AG04450 (cell line): ENCODE measurements at regions not wholly inside any gene's neighbourhood (a gene's known extent, or its start where the extent isn't known, plus 50 kb on each side); places are given as distances from the start of the nearest gene placed in this dataset.

Experiments used
- CTCF ChIA-PET: fragments of 300-600, 350-600 bp; formaldehyde crosslinking; extraction: SDS; loops from one replicate; lab custom pipeline; 2022; ENCODE audit warnings: antibody characterized with exemption, inconsistent platforms; lab: Charles Lee
- POLR2A ChIA-PET: fragments of 350-600 bp; formaldehyde crosslinking; extraction: SDS; loops from one replicate; lab custom pipeline; 2021; ENCODE audit warnings: antibody characterized with exemption, inconsistent platforms; lab: Yijun Ruan, JAX
- DNase-seq: peaks from one replicate; pipeline ENCODE4 v3.0.0-alpha.2; 2011; ENCODE audit warnings: low read depth, low spot score
- H3K27ac ChIP-seq: one replicate; pipeline ENCODE4 v1.5.1; 2012; ENCODE audit warnings: low read depth, low read length, control low read depth
- H3K27me3 ChIP-seq: one replicate; pipeline ENCODE4 v1.6.0; 2012; ENCODE audit warnings: low read length; ENCODE audit not compliant: control insufficient read depth, insufficient read depth
- H3K4me3 ChIP-seq: 2 replicates; pipeline ENCODE4 v1.5.1; 2011; ENCODE audit warnings: mild to moderate bottlenecking, low read depth, low read length, control low read depth
- H3K9me3 ChIP-seq: 2 replicates; pipeline ENCODE4 v1.5.1; 2012; ENCODE audit warnings: low read length; ENCODE audit not compliant: control insufficient read depth, insufficient read depth
- TF ChIP-seq, protein P1 (sequence below): IDR thresholded peaks from 2 replicates; pipeline ENCODE4 v1.5.1; 2011; ENCODE audit warnings: low read depth, low read length, control low read depth, inconsistent platforms

DNA sequence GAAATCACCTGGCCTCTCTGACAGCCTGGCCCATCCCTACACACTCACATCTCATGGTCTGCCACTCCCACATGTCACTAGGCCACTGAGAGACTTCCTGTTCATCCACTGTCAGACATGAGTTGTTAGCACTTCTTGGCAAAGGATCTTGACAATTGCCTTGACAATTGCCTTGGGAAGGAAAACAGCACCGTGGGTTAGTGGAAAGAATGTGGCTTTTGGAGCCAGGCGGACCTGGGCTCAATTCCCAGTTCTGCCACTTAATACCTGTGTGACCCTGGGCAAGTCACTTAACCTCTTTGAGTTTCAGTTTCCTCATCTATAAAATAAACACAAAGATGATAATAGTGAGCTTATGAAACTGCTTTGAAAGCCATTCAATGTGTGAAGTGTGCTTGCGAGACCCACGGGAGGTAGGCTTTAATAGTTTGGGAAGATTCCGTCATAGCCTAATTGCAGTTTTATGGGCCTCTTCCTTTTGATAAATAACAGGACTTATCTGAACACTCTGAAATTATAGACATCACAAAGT is 250.4 kb downstream of the C12orf75 start:
- Histone ChIP-seq H3K27ac (no peak overlapping the region), H3K27me3 (peaks cover 4% of the 10 kb centered on the region), H3K9me3 (no peaks in the 10 kb centered on the region), H3K4me3 (no peak overlapping the region)
- CTCF ChIA-PET: no interaction called here
- POLR2A ChIA-PET: no interaction called here
- no peak for DNase-seq
- TF ChIP-seq, protein P1, sequence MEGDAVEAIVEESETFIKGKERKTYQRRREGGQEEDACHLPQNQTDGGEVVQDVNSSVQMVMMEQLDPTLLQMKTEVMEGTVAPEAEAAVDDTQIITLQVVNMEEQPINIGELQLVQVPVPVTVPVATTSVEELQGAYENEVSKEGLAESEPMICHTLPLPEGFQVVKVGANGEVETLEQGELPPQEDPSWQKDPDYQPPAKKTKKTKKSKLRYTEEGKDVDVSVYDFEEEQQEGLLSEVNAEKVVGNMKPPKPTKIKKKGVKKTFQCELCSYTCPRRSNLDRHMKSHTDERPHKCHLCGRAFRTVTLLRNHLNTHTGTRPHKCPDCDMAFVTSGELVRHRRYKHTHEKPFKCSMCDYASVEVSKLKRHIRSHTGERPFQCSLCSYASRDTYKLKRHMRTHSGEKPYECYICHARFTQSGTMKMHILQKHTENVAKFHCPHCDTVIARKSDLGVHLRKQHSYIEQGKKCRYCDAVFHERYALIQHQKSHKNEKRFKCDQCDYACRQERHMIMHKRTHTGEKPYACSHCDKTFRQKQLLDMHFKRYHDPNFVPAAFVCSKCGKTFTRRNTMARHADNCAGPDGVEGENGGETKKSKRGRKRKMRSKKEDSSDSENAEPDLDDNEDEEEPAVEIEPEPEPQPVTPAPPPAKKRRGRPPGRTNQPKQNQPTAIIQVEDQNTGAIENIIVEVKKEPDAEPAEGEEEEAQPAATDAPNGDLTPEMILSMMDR: no peak

DNA sequence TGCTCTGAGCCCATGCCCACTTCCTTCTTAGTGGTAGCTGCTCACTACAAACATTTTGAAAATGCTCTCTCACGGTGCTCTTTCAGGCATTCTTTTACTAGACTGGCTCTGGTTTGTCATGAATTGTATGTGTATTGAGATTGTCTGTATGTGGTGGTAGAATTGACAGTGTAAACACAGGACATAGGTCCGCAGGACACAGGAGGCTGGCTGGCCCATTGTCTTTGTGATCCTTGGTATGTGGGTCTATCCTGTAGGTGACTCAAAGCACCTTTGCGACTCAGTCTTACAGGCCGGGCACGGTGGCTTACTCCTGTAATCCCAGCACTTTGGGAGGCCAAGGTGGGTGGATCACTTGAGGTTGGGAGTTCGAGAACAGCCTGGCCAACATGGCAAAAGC is 250.9 kb downstream of the C12orf75 start:
- peaks cover 4% of the 10 kb centered on the region for H3K27me3 ChIP-seq
- H3K9me3 ChIP-seq: no peaks in the 10 kb centered on the region
- H3K4me3 ChIP-seq: no peak overlapping the region
- ChIA-PET POLR2A (no interaction called here), CTCF (no interaction called here)
- no peak overlapping the region for H3K27ac ChIP-seq
- DNase-seq: no peak
- TF ChIP-seq, protein P1: no peak

DNA sequence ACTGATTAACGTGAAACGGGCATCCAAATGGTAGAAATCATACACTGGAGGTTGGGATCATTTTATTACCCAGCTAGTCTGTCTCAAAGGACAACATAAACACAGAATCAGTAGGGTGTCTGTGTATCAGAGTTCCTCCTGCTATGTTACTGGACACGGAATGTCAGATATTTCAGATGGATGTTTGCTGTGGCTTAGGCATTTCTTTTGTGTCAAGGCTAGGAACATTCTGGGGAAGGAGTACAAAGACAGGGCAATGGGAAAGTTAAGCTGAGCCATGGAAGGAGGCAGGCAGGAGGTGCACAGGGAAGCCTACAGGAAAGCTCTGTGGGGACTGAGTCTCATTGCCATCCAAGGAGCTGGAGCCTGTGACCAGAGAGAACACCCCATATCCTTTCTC is 254.6 kb downstream of the C12orf75 start:
- no peak for DNase-seq
- POLR2A ChIA-PET: no interaction called here

DNA sequence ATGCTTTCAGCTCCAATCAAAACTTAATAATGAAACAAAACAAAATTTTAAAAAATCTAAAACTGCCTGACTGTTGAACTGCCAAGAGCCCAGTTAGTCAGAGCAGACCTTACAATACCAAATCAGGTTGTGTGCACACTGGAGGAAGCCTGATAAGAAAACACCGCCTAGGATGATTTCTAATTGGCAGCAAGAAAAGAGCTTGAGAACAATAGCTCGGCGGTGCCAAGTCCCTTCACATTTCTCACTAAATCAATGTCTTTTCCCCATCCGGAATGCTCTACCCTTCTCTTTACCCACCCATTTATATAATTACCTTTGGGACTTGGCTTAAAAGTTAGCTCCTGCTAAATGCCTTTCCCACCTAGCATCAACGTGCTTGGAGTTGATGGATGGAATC is 256.7 kb downstream of the C12orf75 start:
- Histone ChIP-seq H3K27ac (no peak overlapping the region), H3K4me3 (no peak overlapping the region), H3K9me3 (no peaks in the 10 kb centered on the region), H3K27me3 (peaks cover 2% of the 10 kb centered on the region)
- TF ChIP-seq, protein P1: no peak
- DNase-seq: no peak
- CTCF ChIA-PET: no interaction called here
- POLR2A ChIA-PET: no interaction called here

More for the DNA sequence above, 254.6 kb downstream of the C12orf75 start:
- no peak overlapping the region for H3K27ac ChIP-seq
- CTCF ChIA-PET: interaction anchor here (1.0 kb wide), 1 partner anchor 14 kb away, joined by 3 read pairs; no protein-coding TSS in a partner anchor
- peaks cover 6% of the 10 kb centered on the region for H3K27me3 ChIP-seq
- H3K9me3 ChIP-seq: no peaks in the 10 kb centered on the region
- TF ChIP-seq, protein P1: no peak
- no peak overlapping the region for H3K4me3 ChIP-seq

DNA sequence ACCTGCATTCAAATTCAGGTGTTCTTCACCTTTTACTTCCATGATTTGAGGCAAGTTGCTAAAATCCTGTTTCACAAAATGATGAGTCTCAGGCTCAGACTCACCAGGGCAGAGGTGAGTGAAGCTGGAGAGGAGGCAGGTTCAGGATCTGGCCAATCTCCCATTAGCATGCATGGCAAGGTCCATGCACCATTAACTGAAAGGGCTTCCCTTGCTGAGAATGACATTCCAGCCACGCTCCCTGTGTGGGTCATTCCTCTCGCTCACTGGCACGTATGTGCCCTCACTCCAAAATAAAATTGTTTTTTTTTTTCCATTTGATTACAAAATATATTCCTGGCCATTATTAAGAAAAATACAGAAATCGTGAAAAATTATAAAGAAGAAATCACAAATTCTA is 257.6 kb downstream of the C12orf75 start:
- H3K4me3 ChIP-seq: no peak overlapping the region
- no peak overlapping the region for H3K27ac ChIP-seq
- ChIA-PET POLR2A (no interaction called here), CTCF (no interaction called here)
- TF ChIP-seq, protein P1: no peak
- DNase-seq: no peak
- peaks cover 2% of the 10 kb centered on the region for H3K27me3 ChIP-seq
- H3K9me3 ChIP-seq: no peaks in the 10 kb centered on the region
